ENCODE measurements at regions not wholly inside any gene's neighbourhood (a gene's known extent, or its start where the extent isn't known, plus 50 kb on each side); places are given as distances from the start of the nearest gene placed in this dataset.
A peak's percentile ranks its signal among the peaks of the same experiment; 100 is the strongest.

DNA sequence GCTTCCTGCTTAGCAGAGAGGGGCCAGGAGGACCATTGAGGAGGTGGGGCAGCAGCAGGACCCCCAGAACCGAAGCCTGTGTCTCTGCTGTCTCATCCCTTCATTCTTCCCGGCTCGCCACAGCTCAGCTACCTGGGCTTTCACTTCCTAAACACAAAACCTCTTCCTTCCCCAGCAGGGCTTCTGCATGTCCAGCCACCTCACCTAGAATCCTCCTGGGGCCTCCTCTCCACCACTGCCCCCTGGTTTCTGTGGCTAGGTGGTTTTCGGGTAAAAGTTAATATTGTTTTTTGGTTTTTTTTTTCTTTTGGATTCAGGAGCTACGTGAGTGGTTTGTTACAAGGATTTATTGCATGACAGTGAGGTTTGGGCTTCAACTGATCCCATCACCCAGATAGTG, 61.8 kb upstream of the PABPC3 start:
- DNase-seq (ENCODE audit: low read depth), result no peak
- TF ChIP-seq CTCF (conservative IDR thresholded peaks at IDR 0.05; ENCODE audit: control insufficient read depth, insufficient read depth, low read depth, low read length), result no peak
- no peak overlapping the region for H3K4me3 ChIP-seq (ENCODE audit: control insufficient read depth, low read depth, low read length)

- peak; percentile 76 for TF ChIP-seq CTCF (conservative IDR thresholded peaks at IDR 0.05; ENCODE audit: control insufficient read depth, insufficient read depth, low read depth, low read length)
- DNase-seq (ENCODE audit: low read depth), result peak; percentile 67
- no peak overlapping the region for H3K4me3 ChIP-seq (ENCODE audit: control insufficient read depth, low read depth, low read length)
These were observed 58.7 kb upstream of the PABPC3 start for GRCh38 chr13:25037057-25037813.

GRCh38 chr13:25042151-25042865, 53.6 kb upstream of the PABPC3 start:
- H3K4me3 ChIP-seq (ENCODE audit: control insufficient read depth, low read depth, low read length), result no peak overlapping the region
- no peak for TF ChIP-seq CTCF (conservative IDR thresholded peaks at IDR 0.05; ENCODE audit: control insufficient read depth, insufficient read depth, low read depth, low read length)
- DNase-seq (ENCODE audit: low read depth), result no peak

GRCh38 chr13:25044071-25044470, 51.9 kb upstream of the PABPC3 start:
- TF ChIP-seq CTCF (conservative IDR thresholded peaks at IDR 0.05; ENCODE audit: control insufficient read depth, insufficient read depth, low read depth, low read length), result no peak
- DNase-seq (ENCODE audit: low read depth), result no peak
- no peak overlapping the region for H3K4me3 ChIP-seq (ENCODE audit: control insufficient read depth, low read depth, low read length)

Data from fibroblast of mammary gland (primary cell).